ENCODE measurements at regions not wholly inside any gene's neighbourhood (a gene's known extent, or its start where the extent isn't known, plus 50 kb on each side); places are given as distances from the start of the nearest gene placed in this dataset.
A peak's percentile ranks its signal among the peaks of the same experiment; 100 is the strongest.
"Not testable (repeated sequence)": the region's sequence is repeated elsewhere in the genome, so short reads cannot be mapped to it uniquely, and the experiment has no call there.

- ATAC-seq (replicated peaks in 1 of 2) (peak in 1 of 2 donors; percentile 69), DNase-seq (peak; percentile 5 to 8)
- Mint-ChIP-seq H3K4me3 (no peak overlapping the region), H3K27me3 (ENCODE audit: low read depth) (no peaks in the 10 kb centered on the region), H3K4me1 (ENCODE audit: low read depth) (peaks cover 5% of the 10 kb centered on the region), H3K36me3 (ENCODE audit: insufficient read depth in 2 of 2) (peaks cover 5 to 8% of the 10 kb centered on the region in 2 donors), H3K9me3 (peaks cover 0 to 12% of the 10 kb centered on the region in 2 donors), H3K27ac (no peak overlapping the region)
Observed at GRCh38 chr16:87145181-87146176, 171.7 kb downstream of the C16orf95 start.

GRCh38 chr16:87146676-87147075 is 170.5 kb downstream of the C16orf95 start:
- Mint-ChIP-seq H3K27ac (no peak overlapping the region), H3K36me3 (ENCODE audit: insufficient read depth in 2 of 2) (peaks cover 5 to 8% of the 10 kb centered on the region in 2 donors)
- ATAC-seq (replicated peaks in 1 of 2), result no peak

GRCh38 chr16:87149051-87149450 is 168.1 kb downstream of the C16orf95 start:
- no peak overlapping the region for H3K4me3 Mint-ChIP-seq
- no peaks in the 10 kb centered on the region for H3K27me3 Mint-ChIP-seq (ENCODE audit: low read depth)
- H3K4me1 Mint-ChIP-seq (ENCODE audit: low read depth), result peaks cover 5% of the 10 kb centered on the region
- no peak overlapping the region for H3K27ac Mint-ChIP-seq
- ATAC-seq (replicated peaks in 1 of 2) (no peak), DNase-seq (no peak)
- peaks cover 0 to 12% of the 10 kb centered on the region in 2 donors for H3K9me3 Mint-ChIP-seq
- H3K36me3 Mint-ChIP-seq (ENCODE audit: insufficient read depth in 2 of 2), result peaks cover 5 to 8% of the 10 kb centered on the region in 2 donors

More at GRCh38 chr16:87146676-87147075, 170.5 kb downstream of the C16orf95 start:
- H3K27me3 Mint-ChIP-seq (ENCODE audit: low read depth), result no peaks in the 10 kb centered on the region
- no peak overlapping the region for H3K4me3 Mint-ChIP-seq
- peaks cover 0 to 12% of the 10 kb centered on the region in 2 donors for H3K9me3 Mint-ChIP-seq
- no peak for DNase-seq
- H3K4me1 Mint-ChIP-seq (ENCODE audit: low read depth), result peaks cover 5% of the 10 kb centered on the region

GRCh38 chr16:87150262-87150661 is 166.9 kb downstream of the C16orf95 start:
- DNase-seq (no peak), ATAC-seq (replicated peaks in 1 of 2) (no peak)
- Mint-ChIP-seq H3K4me1 (ENCODE audit: low read depth) (peaks cover 5% of the 10 kb centered on the region), H3K27ac (no peak overlapping the region), H3K27me3 (ENCODE audit: low read depth) (no peaks in the 10 kb centered on the region), H3K4me3 (no peak overlapping the region), H3K36me3 (ENCODE audit: insufficient read depth in 2 of 2) (peaks cover 5 to 8% of the 10 kb centered on the region in 2 donors), H3K9me3 (peaks cover 0 to 8% of the 10 kb centered on the region in 2 donors)

- no peak for ATAC-seq (replicated peaks in 1 of 2)
Observed at GRCh38 chr16:87150681-87151280, 166.4 kb downstream of the C16orf95 start.

GRCh38 chr16:87152221-87152755 is 164.9 kb downstream of the C16orf95 start:
- Mint-ChIP-seq H3K27me3 (ENCODE audit: low read depth) (no peaks in the 10 kb centered on the region), H3K36me3 (ENCODE audit: insufficient read depth in 2 of 2) (peaks cover 5 to 8% of the 10 kb centered on the region in 2 donors), H3K4me1 (ENCODE audit: low read depth) (peaks cover 5% of the 10 kb centered on the region), H3K4me3 (no peak overlapping the region), H3K27ac (no peak overlapping the region), H3K9me3 (peaks cover 0 to 8% of the 10 kb centered on the region in 2 donors)
- no peak for DNase-seq
- ATAC-seq (replicated peaks in 1 of 2), result no peak

More at GRCh38 chr16:87150681-87151280, 166.4 kb downstream of the C16orf95 start:
- Mint-ChIP-seq H3K27ac (no peak overlapping the region), H3K4me3 (no peak overlapping the region), H3K27me3 (ENCODE audit: low read depth) (no peaks in the 10 kb centered on the region), H3K36me3 (ENCODE audit: insufficient read depth in 2 of 2) (peaks cover 5 to 8% of the 10 kb centered on the region in 2 donors), H3K9me3 (peaks cover 0 to 8% of the 10 kb centered on the region in 2 donors), H3K4me1 (ENCODE audit: low read depth) (peaks cover 5% of the 10 kb centered on the region)
- DNase-seq, result no peak

GRCh38 chr16:87153326-87153725 is 163.9 kb downstream of the C16orf95 start:
- no peak overlapping the region for H3K4me3 Mint-ChIP-seq
- peaks cover 5% of the 10 kb centered on the region for H3K4me1 Mint-ChIP-seq (ENCODE audit: low read depth)
- no peak for ATAC-seq (replicated peaks in 1 of 2)
- H3K27me3 Mint-ChIP-seq (ENCODE audit: low read depth), result no peaks in the 10 kb centered on the region
- peaks cover 4 to 8% of the 10 kb centered on the region in 2 donors for H3K36me3 Mint-ChIP-seq (ENCODE audit: insufficient read depth in 2 of 2)
- peaks cover 0 to 8% of the 10 kb centered on the region in 2 donors for H3K9me3 Mint-ChIP-seq
- H3K27ac Mint-ChIP-seq, result no peak overlapping the region
- no peak for DNase-seq

GRCh38 chr16:87155315-87155714 is 161.9 kb downstream of the C16orf95 start:
- DNase-seq; H3K27me3 Mint-ChIP-seq (ENCODE audit: low read depth); H3K4me3 Mint-ChIP-seq; ATAC-seq (replicated peaks in 1 of 2); H3K27ac Mint-ChIP-seq; H3K36me3 Mint-ChIP-seq (ENCODE audit: insufficient read depth in 2 of 2); H3K4me1 Mint-ChIP-seq (ENCODE audit: low read depth); H3K9me3 Mint-ChIP-seq: not testable (repeated sequence)

GRCh38 chr16:87156195-87156594 is 161.0 kb downstream of the C16orf95 start:
- peaks cover 4% of the 10 kb centered on the region for H3K4me1 Mint-ChIP-seq (ENCODE audit: low read depth)
- no peaks in the 10 kb centered on the region for H3K9me3 Mint-ChIP-seq
- ATAC-seq (replicated peaks in 1 of 2), result no peak
- H3K27ac Mint-ChIP-seq, result no peak overlapping the region
- DNase-seq, result no peak
- no peaks in the 10 kb centered on the region for H3K36me3 Mint-ChIP-seq (ENCODE audit: insufficient read depth in 2 of 2)
- H3K27me3 Mint-ChIP-seq (ENCODE audit: low read depth), result peaks cover 7% of the 10 kb centered on the region
- no peak overlapping the region for H3K4me3 Mint-ChIP-seq

GRCh38 chr16:87160234-87160636 is 157.0 kb downstream of the C16orf95 start:
- DNase-seq (no peak), ATAC-seq (replicated peaks in 1 of 2) (no peak)
- Mint-ChIP-seq H3K9me3 (peaks cover 3 to 4% of the 10 kb centered on the region in 2 donors), H3K4me3 (no peak overlapping the region), H3K27me3 (ENCODE audit: low read depth) (peaks cover 7% of the 10 kb centered on the region), H3K36me3 (ENCODE audit: insufficient read depth in 2 of 2) (peaks cover 1 to 2% of the 10 kb centered on the region in 2 donors), H3K27ac (no peak overlapping the region), H3K4me1 (ENCODE audit: low read depth) (peaks cover 16% of the 10 kb centered on the region)

- Mint-ChIP-seq H3K36me3 (ENCODE audit: insufficient read depth in 2 of 2) (peaks cover 1 to 2% of the 10 kb centered on the region in 2 donors), H3K4me3 (no peak overlapping the region), H3K27ac (no peak overlapping the region), H3K27me3 (ENCODE audit: low read depth) (peaks cover 7% of the 10 kb centered on the region), H3K9me3 (peaks cover 3 to 4% of the 10 kb centered on the region in 2 donors), H3K4me1 (ENCODE audit: low read depth) (peaks cover 17% of the 10 kb centered on the region)
- DNase-seq (peak in 1 of 2 donors; percentile 2), ATAC-seq (replicated peaks in 1 of 2) (peak; percentile 30 to 69)
Observed at GRCh38 chr16:87160701-87161337, 156.4 kb downstream of the C16orf95 start.

- H3K4me3 Mint-ChIP-seq; H3K27me3 Mint-ChIP-seq (ENCODE audit: low read depth); DNase-seq; H3K36me3 Mint-ChIP-seq (ENCODE audit: insufficient read depth in 2 of 2); ATAC-seq (replicated peaks in 1 of 2); H3K27ac Mint-ChIP-seq; H3K9me3 Mint-ChIP-seq: not testable (repeated sequence)
- peaks cover 17% of the 10 kb centered on the region for H3K4me1 Mint-ChIP-seq (ENCODE audit: low read depth)
Observed at GRCh38 chr16:87161410-87161809, 155.8 kb downstream of the C16orf95 start.

Measured in activated T-cell treated with anti-CD3 and anti-CD28 coated beads, Interleukin-2, amount 50 U/mL, for 72 hours (primary cell).